ENCODE measurements at regions not wholly inside any gene's neighbourhood (a gene's known extent, or its start where the extent isn't known, plus 50 kb on each side); places are given as distances from the start of the nearest gene placed in this dataset.
"Not testable (repeated sequence)": the region's sequence is repeated elsewhere in the genome, so short reads cannot be mapped to it uniquely, and the experiment has no call there.

DNA sequence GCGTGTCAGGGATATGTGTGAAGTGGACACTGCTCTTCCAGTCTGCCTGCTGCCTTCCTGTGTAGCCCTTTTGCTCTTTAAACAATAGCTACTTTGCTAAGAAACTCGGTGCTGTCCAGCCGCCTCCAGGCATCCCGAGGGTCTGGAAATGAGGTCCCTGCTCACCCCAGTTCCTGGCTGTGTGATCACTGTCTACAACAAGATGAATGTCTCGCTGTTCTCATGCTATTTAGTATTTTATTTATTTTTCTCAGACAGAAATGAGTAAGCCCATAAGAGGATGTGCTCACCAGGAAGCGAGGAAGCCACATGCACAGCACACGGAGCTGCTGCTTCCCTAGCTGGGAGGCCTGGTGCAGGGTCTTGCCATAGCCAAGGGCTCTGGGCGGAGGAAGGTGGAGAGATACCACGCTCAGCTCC is 167.0 kb upstream of the PITRM1 start:
- H3K36me3 Mint-ChIP-seq (ENCODE audit: low read depth): no peaks in the 10 kb centered on the region
- no peaks in the 10 kb centered on the region for H3K9me3 Mint-ChIP-seq
- H3K4me3 Mint-ChIP-seq: no peak overlapping the region
- H3K4me1 Mint-ChIP-seq (ENCODE audit: low read depth): no peaks in the 10 kb centered on the region
- peaks cover 13% of the 10 kb centered on the region for H3K27me3 Mint-ChIP-seq (ENCODE audit: low read depth)
- no peak overlapping the region for H3K27ac Mint-ChIP-seq

- Mint-ChIP-seq H3K9me3 (no peaks in the 10 kb centered on the region), H3K27ac (no peak overlapping the region), H3K4me1 (ENCODE audit: low read depth) (no peaks in the 10 kb centered on the region), H3K4me3 (no peak overlapping the region), H3K36me3 (ENCODE audit: low read depth) (no peaks in the 10 kb centered on the region), H3K27me3 (ENCODE audit: low read depth) (peaks cover 13% of the 10 kb centered on the region)
Observed at GRCh38 chr10:3339121-3339520, 166.5 kb upstream of the PITRM1 start.

- H3K27me3 Mint-ChIP-seq (ENCODE audit: low read depth): peaks cover 16% of the 10 kb centered on the region
- H3K36me3 Mint-ChIP-seq (ENCODE audit: low read depth): no peaks in the 10 kb centered on the region
- no peak overlapping the region for H3K27ac Mint-ChIP-seq
- H3K4me3 Mint-ChIP-seq: no peak overlapping the region
- no peaks in the 10 kb centered on the region for H3K9me3 Mint-ChIP-seq
- no peaks in the 10 kb centered on the region for H3K4me1 Mint-ChIP-seq (ENCODE audit: low read depth)
Observed at GRCh38 chr10:3337741-3338140, 165.2 kb upstream of the PITRM1 start.

GRCh38 chr10:3336673-3337293 is 164.2 kb upstream of the PITRM1 start:
- Mint-ChIP-seq H3K9me3 (no peaks in the 10 kb centered on the region), H3K4me1 (ENCODE audit: low read depth) (no peaks in the 10 kb centered on the region), H3K27ac (no peak overlapping the region), H3K4me3 (no peak overlapping the region), H3K27me3 (ENCODE audit: low read depth) (peaks cover 20% of the 10 kb centered on the region), H3K36me3 (ENCODE audit: low read depth) (no peaks in the 10 kb centered on the region)

DNA sequence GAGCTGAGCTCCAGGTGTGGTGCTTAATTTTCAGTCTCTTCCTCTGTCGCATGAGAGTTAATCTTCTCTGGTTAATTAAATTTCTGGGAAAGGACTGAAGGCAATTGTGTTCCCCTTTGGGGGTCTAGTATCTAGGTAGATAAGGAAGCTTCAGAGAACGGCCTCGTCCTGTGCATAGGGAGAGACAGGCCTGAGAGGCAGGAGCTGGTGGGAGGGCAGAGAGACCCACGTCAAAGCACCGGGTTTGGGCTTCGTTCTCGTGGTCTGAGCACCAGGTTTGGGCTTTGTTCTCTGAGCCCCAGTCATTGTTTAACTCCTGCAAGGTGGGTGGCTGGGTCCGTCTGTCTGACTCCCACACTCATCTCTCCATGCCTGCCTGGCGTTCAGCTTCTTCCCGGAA is 160.8 kb upstream of the PITRM1 start:
- Mint-ChIP-seq H3K9me3 (no peaks in the 10 kb centered on the region), H3K27me3 (ENCODE audit: low read depth) (peaks cover 20% of the 10 kb centered on the region), H3K27ac (no peak overlapping the region), H3K4me3 (no peak overlapping the region), H3K36me3 (ENCODE audit: low read depth) (no peaks in the 10 kb centered on the region), H3K4me1 (ENCODE audit: low read depth) (no peaks in the 10 kb centered on the region)

- Mint-ChIP-seq H3K27ac (no peak overlapping the region), H3K4me1 (ENCODE audit: low read depth) (no peaks in the 10 kb centered on the region)
Observed at GRCh38 chr10:3331690-3332230, 159.2 kb upstream of the PITRM1 start.

DNA sequence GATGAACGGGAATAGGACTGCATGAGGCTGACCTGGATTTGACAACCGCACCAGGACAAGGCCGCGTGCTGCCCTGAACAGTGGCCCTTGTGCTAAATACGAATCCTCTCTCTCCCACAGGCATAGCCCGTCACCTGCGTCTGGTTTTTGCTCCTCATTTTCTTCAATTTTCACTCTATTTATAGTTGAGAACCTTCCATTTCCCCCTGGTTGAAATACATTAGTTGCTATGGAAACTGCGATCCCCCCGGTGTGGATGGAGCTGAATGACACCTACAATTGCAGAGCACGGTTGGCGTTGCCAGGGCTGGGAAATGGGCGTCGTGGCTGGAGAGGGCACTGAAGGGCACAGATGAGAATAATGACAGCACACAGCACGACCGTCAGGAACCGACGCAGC is 158.6 kb upstream of the PITRM1 start:
- H3K27ac Mint-ChIP-seq: no peak overlapping the region
- H3K4me1 Mint-ChIP-seq (ENCODE audit: low read depth): no peaks in the 10 kb centered on the region
- H3K36me3 Mint-ChIP-seq (ENCODE audit: low read depth): no peaks in the 10 kb centered on the region
- no peak overlapping the region for H3K4me3 Mint-ChIP-seq
- peaks cover 27% of the 10 kb centered on the region for H3K27me3 Mint-ChIP-seq (ENCODE audit: low read depth)
- no peaks in the 10 kb centered on the region for H3K9me3 Mint-ChIP-seq

More at GRCh38 chr10:3331690-3332230, 159.2 kb upstream of the PITRM1 start:
- Mint-ChIP-seq H3K4me3 (no peak overlapping the region), H3K27me3 (ENCODE audit: low read depth) (peaks cover 26% of the 10 kb centered on the region), H3K9me3 (no peaks in the 10 kb centered on the region), H3K36me3 (ENCODE audit: low read depth) (no peaks in the 10 kb centered on the region)

DNA sequence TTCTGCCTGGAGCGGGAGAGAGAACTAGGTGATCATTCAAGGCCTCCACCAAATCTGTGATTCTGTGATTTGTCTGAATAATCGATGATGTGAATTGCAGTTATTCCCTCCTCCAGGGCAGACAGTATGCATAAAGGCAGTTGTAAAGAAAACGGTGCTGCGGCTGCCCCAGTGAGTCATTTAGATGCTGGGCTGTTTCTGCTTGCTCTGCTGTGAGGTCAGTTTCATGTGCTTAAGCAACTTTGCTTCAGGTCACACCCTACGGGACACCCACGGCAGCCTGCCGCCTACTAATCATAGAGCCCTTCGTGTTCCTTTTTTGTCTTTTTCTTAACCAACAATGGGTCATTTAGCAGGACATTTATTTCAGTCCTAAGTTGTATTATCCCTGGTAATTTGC is 158.1 kb upstream of the PITRM1 start:
- H3K4me1 Mint-ChIP-seq (ENCODE audit: low read depth): no peaks in the 10 kb centered on the region
- no peaks in the 10 kb centered on the region for H3K9me3 Mint-ChIP-seq
- no peaks in the 10 kb centered on the region for H3K36me3 Mint-ChIP-seq (ENCODE audit: low read depth)
- H3K27me3 Mint-ChIP-seq (ENCODE audit: low read depth): peaks cover 27% of the 10 kb centered on the region
- H3K27ac Mint-ChIP-seq: no peak overlapping the region
- H3K4me3 Mint-ChIP-seq: no peak overlapping the region

GRCh38 chr10:3325954-3326750 is 153.6 kb upstream of the PITRM1 start:
- H3K4me3 Mint-ChIP-seq: no peak overlapping the region

DNA sequence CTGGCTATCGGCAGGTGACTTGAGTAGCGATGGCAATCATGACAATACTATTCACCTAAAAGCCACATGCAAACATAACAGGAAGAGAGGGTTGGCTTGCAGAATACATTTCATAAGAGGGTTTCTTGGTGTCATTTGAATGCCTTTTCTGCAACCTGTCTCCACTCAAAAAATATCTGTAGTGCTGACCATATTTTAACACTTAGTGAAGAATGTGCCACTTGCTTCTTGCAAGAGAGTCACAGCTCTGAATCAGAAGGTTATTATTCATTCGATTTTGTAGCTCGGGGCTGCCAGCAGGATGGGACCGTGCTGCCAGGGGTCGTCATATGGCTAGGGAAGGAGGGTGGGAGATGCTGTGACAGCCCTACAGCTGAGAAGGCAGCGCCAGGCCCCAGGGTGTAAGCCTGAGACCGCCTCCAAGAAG is 152.0 kb upstream of the PITRM1 start:
- no peaks in the 10 kb centered on the region for H3K9me3 Mint-ChIP-seq
- H3K4me3 Mint-ChIP-seq: no peak overlapping the region
- no peaks in the 10 kb centered on the region for H3K4me1 Mint-ChIP-seq (ENCODE audit: low read depth)
- H3K36me3 Mint-ChIP-seq (ENCODE audit: low read depth): no peaks in the 10 kb centered on the region
- no peak overlapping the region for H3K27ac Mint-ChIP-seq
- peaks cover 19% of the 10 kb centered on the region for H3K27me3 Mint-ChIP-seq (ENCODE audit: low read depth)

More at GRCh38 chr10:3325954-3326750, 153.6 kb upstream of the PITRM1 start:
- Mint-ChIP-seq H3K27me3 (ENCODE audit: low read depth) (peaks cover 19% of the 10 kb centered on the region), H3K9me3 (no peaks in the 10 kb centered on the region), H3K36me3 (ENCODE audit: low read depth) (no peaks in the 10 kb centered on the region), H3K4me1 (ENCODE audit: low read depth) (no peaks in the 10 kb centered on the region), H3K27ac (no peak overlapping the region)

GRCh38 chr10:3323865-3324498 is 151.4 kb upstream of the PITRM1 start:
- no peaks in the 10 kb centered on the region for H3K4me1 Mint-ChIP-seq (ENCODE audit: low read depth)
- peaks cover 2% of the 10 kb centered on the region for H3K9me3 Mint-ChIP-seq
- peaks cover 18% of the 10 kb centered on the region for H3K27me3 Mint-ChIP-seq (ENCODE audit: low read depth)
- H3K4me3 Mint-ChIP-seq: no peak overlapping the region
- H3K36me3 Mint-ChIP-seq (ENCODE audit: low read depth): no peaks in the 10 kb centered on the region
- no peak overlapping the region for H3K27ac Mint-ChIP-seq

- H3K36me3 Mint-ChIP-seq (ENCODE audit: low read depth): no peaks in the 10 kb centered on the region
- H3K4me3 Mint-ChIP-seq: no peak overlapping the region
- no peak overlapping the region for H3K27ac Mint-ChIP-seq
- H3K9me3 Mint-ChIP-seq: peaks cover 5% of the 10 kb centered on the region
- H3K27me3 Mint-ChIP-seq (ENCODE audit: low read depth): peaks cover 8% of the 10 kb centered on the region
- H3K4me1 Mint-ChIP-seq (ENCODE audit: low read depth): no peaks in the 10 kb centered on the region
Observed at GRCh38 chr10:3321123-3321522, 148.5 kb upstream of the PITRM1 start.

DNA sequence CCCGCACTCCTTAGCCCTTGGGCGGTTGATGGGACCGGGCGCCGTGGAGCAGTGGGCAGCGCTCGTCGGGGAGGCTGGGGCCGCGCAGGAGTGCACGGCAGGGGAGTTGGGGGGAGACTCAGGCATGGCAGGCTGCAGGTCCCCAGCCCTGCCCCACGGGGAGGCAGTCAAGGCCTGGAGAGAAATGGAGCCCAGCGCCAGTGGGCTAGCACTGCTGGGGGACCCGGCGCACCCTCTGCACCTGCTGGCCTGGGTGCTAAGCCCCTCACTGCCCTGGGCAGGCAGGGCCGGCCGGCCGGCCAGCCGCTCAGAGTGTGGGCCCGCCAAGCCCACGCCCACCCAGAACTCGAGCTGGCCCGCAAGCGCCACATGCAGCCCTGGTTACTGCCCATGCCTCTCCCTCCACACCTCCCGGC is 147.2 kb upstream of the PITRM1 start:
- Mint-ChIP-seq H3K9me3 (peaks cover 5% of the 10 kb centered on the region), H3K4me1 (ENCODE audit: low read depth) (no peaks in the 10 kb centered on the region), H3K27ac (no peak overlapping the region)

GRCh38 chr10:3318480-3318807 is 145.9 kb upstream of the PITRM1 start:
- not testable (repeated sequence) for H3K36me3 Mint-ChIP-seq (ENCODE audit: low read depth); H3K4me1 Mint-ChIP-seq (ENCODE audit: low read depth); H3K4me3 Mint-ChIP-seq; H3K27ac Mint-ChIP-seq; H3K9me3 Mint-ChIP-seq
- H3K27me3 Mint-ChIP-seq (ENCODE audit: low read depth): peaks cover 22% of the 10 kb centered on the region

More for the DNA sequence above, 147.2 kb upstream of the PITRM1 start:
- Mint-ChIP-seq H3K36me3 (ENCODE audit: low read depth) (no peaks in the 10 kb centered on the region), H3K27me3 (ENCODE audit: low read depth) (peaks cover 11% of the 10 kb centered on the region), H3K4me3 (no peak overlapping the region)
